Smooth muscle cell (in vitro differentiated cells): ENCODE measurements at regions not wholly inside any gene's neighbourhood (a gene's known extent, or its start where the extent isn't known, plus 50 kb on each side); places are given as distances from the start of the nearest gene placed in this dataset.
"Not testable (repeated sequence)": the region's sequence is repeated elsewhere in the genome, so short reads cannot be mapped to it uniquely, and the experiment has no call there.

Experiments used
- DNase-seq: peaks from one replicate; lab custom pipeline; 2025; ENCODE audit not compliant: unreplicated experiment; lab: John Stamatoyannopoulos, UW
- H2AFZ ChIP-seq: fragments of 200-600 bp; sonication (generic); 2 replicates; pipeline ENCODE4 v1.6.0; 2016; ENCODE audit warnings: antibody characterized with exemption, low read depth, mild to moderate bottlenecking
- H3F3A ChIP-seq: fragments of 200-600 bp; sonication (generic); 2 replicates; pipeline ENCODE4 v1.6.0; 2017; ENCODE audit warnings: antibody characterized with exemption, low read depth
- H3K27ac ChIP-seq: fragments of 200-600 bp; sonication (generic); 2 replicates; pipeline ENCODE4 v1.5.1; 2016; ENCODE audit warnings: low read depth, mild to moderate bottlenecking
- H3K27me3 ChIP-seq: fragments of 200-600 bp; sonication (generic); 2 replicates; pipeline ENCODE4 v1.6.1; 2016; ENCODE audit warnings: low read depth, mild to moderate bottlenecking
- H3K36me3 ChIP-seq: fragments of 200-600 bp; sonication (generic); 2 replicates; pipeline ENCODE4 v1.5.1; 2016; ENCODE audit warnings: low read depth
- H3K4me1 ChIP-seq: fragments of 200-600 bp; sonication (generic); 2 replicates; pipeline ENCODE4 v1.5.1; 2016; ENCODE audit warnings: low read depth
- H3K4me2 ChIP-seq: fragments of 200-600 bp; sonication (generic); 2 replicates; pipeline ENCODE4 v1.6.0; 2016; ENCODE audit warnings: mild to moderate bottlenecking
- H3K4me3 ChIP-seq: fragments of 200-600 bp; sonication (generic); 2 replicates; pipeline ENCODE4 v1.5.1; 2016; ENCODE audit warnings: mild to moderate bottlenecking
- H3K79me2 ChIP-seq: fragments of 200-600 bp; sonication (generic); 2 replicates; pipeline ENCODE4 v1.6.0; 2016; ENCODE audit warnings: low read depth, mild to moderate bottlenecking
- H3K9ac ChIP-seq: fragments of 200-600 bp; sonication (generic); 2 replicates; pipeline ENCODE4 v1.6.0; 2016; ENCODE audit warnings: low read depth
- H3K9me3 ChIP-seq: fragments of 200-600 bp; sonication (generic); replicated peaks from 2 replicates; pipeline ENCODE4 v1.5.1; 2016; ENCODE audit warnings: low read depth
- H4K20me1 ChIP-seq: fragments of 200-600 bp; sonication (generic); 2 replicates; pipeline ENCODE4 v1.6.0; 2016; ENCODE audit warnings: low read depth
- WGBS: methylation state at CpG from one replicate; pipeline ENCODE4 v1.1.7; 2016; ENCODE audit warnings: low lambda C conversion rate; 5-methylcytosine and 5-hydroxymethylcytosine counted together
- TF ChIP-seq, protein P1 (sequence below): fragments of 200-600 bp; sonication (generic); IDR thresholded peaks from 2 replicates; pipeline ENCODE4 v1.5.1; 2017; ENCODE audit warnings: borderline replicate concordance, mild to moderate bottlenecking, antibody characterized with exemption; ENCODE audit not compliant: insufficient read depth, poor library complexity, severe bottlenecking

DNA sequence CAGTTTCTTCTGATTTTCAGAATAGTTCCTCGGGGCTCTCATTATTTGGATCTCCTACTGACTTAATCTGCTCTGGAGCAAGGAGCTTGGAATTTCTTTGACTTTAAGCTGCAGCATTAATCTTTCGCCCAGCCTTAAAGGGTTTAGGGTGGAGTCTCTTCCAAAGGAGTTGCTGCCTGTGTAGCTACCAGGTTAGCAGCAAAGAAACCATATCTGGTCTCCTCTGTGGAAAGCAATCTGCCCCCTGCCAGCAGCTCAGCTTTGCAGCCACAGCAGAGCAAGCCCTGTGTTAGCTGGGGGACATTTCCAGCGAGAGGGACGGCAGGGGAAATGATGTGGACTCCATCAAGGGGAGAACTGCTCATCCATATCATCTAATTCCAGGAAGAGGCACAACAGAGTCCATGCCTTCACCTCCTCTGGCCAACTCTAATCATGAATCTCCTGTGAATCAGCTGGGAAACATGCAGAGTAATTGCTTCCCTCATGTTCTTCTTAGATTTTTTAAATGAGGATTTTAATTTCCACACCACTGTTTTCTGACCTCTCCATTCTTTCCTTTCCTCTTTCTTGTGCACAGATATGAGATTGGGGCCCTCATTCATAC, 827.6 kb upstream of the CA10 start:
- TF ChIP-seq, protein P1, sequence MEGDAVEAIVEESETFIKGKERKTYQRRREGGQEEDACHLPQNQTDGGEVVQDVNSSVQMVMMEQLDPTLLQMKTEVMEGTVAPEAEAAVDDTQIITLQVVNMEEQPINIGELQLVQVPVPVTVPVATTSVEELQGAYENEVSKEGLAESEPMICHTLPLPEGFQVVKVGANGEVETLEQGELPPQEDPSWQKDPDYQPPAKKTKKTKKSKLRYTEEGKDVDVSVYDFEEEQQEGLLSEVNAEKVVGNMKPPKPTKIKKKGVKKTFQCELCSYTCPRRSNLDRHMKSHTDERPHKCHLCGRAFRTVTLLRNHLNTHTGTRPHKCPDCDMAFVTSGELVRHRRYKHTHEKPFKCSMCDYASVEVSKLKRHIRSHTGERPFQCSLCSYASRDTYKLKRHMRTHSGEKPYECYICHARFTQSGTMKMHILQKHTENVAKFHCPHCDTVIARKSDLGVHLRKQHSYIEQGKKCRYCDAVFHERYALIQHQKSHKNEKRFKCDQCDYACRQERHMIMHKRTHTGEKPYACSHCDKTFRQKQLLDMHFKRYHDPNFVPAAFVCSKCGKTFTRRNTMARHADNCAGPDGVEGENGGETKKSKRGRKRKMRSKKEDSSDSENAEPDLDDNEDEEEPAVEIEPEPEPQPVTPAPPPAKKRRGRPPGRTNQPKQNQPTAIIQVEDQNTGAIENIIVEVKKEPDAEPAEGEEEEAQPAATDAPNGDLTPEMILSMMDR: no peak
- Histone ChIP-seq H3K27ac (no peak overlapping the region), H3K9me3 (no peaks in the 10 kb centered on the region), H3K4me1 (no peaks in the 10 kb centered on the region), H3K4me2 (no peak overlapping the region), H4K20me1 (no peaks in the 10 kb centered on the region), H3K27me3 (no peaks in the 10 kb centered on the region), H3K36me3 (no peaks in the 10 kb centered on the region), H2AFZ (no peak overlapping the region), H3K79me2 (no peaks in the 10 kb centered on the region), H3F3A (no peaks in the 10 kb centered on the region), H3K4me3 (no peak overlapping the region), H3K9ac (no peak overlapping the region)
- 72% methylated on average over 4 of the region's 4 CpGs for WGBS
- DNase-seq: no peak

DNA sequence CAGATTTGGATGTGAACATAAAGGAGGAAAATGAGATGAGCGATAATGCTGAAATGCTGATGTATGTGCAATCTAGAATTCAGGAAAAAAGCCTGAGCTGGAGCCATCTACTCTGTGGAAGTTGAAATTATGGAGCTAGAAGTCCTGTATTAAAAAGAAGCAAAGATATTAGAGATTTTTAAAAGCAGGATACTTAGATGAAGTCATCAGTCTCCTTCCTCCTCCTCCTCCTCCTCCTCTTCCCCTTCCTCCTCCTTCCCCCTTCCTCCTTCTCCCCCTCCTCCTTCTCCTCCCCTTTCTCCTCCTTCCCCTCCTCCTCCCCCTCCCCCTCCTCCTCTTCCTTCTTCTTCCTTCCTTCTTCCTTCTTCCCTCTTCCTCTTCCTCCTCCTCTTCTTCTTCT, 823.8 kb upstream of the CA10 start:
- no peak overlapping the region for H3K4me3 ChIP-seq
- no peaks in the 10 kb centered on the region for H3K4me1 ChIP-seq
- no peak overlapping the region for H3K27ac ChIP-seq
- DNase-seq: no peak
- no peaks in the 10 kb centered on the region for H3F3A ChIP-seq
- TF ChIP-seq, protein P1: no peak
- H4K20me1 ChIP-seq: no peaks in the 10 kb centered on the region
- H3K9ac ChIP-seq: no peak overlapping the region
- 100% methylated on average over 1 of the region's 1 CpG for WGBS
- H3K27me3 ChIP-seq: no peaks in the 10 kb centered on the region
- H3K9me3 ChIP-seq: no peaks in the 10 kb centered on the region
- H3K4me2 ChIP-seq: no peak overlapping the region
- no peak overlapping the region for H2AFZ ChIP-seq
- H3K36me3 ChIP-seq: no peaks in the 10 kb centered on the region
- no peaks in the 10 kb centered on the region for H3K79me2 ChIP-seq

DNA sequence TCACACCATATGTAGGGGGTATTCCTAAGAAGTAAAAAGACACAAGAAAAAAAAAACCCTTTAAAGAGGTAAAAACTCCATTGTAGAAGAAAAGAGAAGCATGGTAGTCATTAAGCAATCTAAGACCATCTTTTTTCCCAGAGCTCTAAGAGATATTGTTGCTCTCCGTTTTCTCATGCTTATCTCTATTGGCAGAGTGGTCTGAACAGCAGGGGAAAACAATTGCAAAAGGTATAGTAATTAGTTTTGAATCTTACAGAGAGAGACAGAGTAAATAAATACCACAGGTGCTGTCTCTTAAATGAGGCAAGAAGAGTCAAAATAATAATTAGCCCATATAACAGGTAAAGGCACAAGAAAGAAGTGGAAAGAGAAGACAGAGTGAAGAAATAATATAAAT, 821.4 kb upstream of the CA10 start:
- no peak overlapping the region for H3K27ac ChIP-seq
- H3F3A ChIP-seq: no peaks in the 10 kb centered on the region
- H2AFZ ChIP-seq: no peak overlapping the region
- H3K9ac ChIP-seq: no peak overlapping the region
- no peaks in the 10 kb centered on the region for H4K20me1 ChIP-seq
- H3K4me1 ChIP-seq: no peaks in the 10 kb centered on the region
- H3K27me3 ChIP-seq: no peaks in the 10 kb centered on the region
- H3K36me3 ChIP-seq: no peaks in the 10 kb centered on the region
- H3K4me3 ChIP-seq: no peak overlapping the region
- H3K79me2 ChIP-seq: no peaks in the 10 kb centered on the region
- no peaks in the 10 kb centered on the region for H3K9me3 ChIP-seq
- 54% methylated on average over 1 of the region's 1 CpG for WGBS
- H3K4me2 ChIP-seq: no peak overlapping the region
- TF ChIP-seq, protein P1: no peak
- DNase-seq: no peak

DNA sequence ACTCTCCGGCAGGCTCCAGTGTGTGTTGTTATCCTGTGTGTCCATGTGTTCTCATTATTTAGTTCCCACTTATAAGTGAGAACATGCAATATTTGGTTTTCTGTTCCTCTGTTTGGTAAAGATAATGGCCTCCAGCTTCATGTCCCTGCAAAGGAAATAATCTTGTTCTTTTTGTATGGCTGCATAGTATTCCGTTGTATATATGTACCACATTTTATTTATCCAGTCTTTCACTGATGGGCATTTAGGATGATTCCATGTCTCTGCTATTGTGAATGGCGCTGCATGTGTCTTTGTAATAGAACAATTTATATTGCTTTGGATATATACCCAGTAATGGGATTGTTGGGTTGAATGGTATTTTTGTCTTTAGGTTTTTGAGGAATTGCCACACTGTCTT, 807.3 kb upstream of the CA10 start:
- no peak overlapping the region for H3K4me3 ChIP-seq
- TF ChIP-seq, protein P1: no peak
- no peaks in the 10 kb centered on the region for H3F3A ChIP-seq
- 89% methylated on average over 3 of the region's 3 CpGs for WGBS
- no peaks in the 10 kb centered on the region for H3K79me2 ChIP-seq
- no peaks in the 10 kb centered on the region for H3K36me3 ChIP-seq
- H3K27me3 ChIP-seq: no peaks in the 10 kb centered on the region
- no peaks in the 10 kb centered on the region for H3K9me3 ChIP-seq
- no peak overlapping the region for H3K9ac ChIP-seq
- no peak overlapping the region for H3K27ac ChIP-seq
- no peak for DNase-seq
- H3K4me1 ChIP-seq: no peaks in the 10 kb centered on the region
- H3K4me2 ChIP-seq: no peak overlapping the region
- H2AFZ ChIP-seq: no peak overlapping the region
- H4K20me1 ChIP-seq: no peaks in the 10 kb centered on the region

DNA sequence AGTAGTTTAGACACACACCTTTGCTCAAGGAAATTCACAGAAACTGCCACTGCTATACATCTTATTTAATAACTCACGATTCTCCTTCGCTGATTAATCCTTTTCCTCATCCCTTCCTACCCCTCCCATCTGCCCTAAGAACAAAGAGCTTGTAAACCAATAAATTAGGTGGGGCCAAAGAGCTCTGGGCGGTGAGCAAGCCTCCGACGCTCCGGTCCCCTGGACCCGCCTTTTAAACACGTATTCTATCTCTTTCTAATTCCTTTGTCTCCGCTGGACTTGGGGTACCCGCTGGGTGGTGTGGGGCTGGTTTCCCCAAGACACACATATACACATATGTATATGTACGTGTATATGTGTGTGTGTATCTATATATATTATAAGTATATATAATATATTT, 803.2 kb upstream of the CA10 start:
- not testable (repeated sequence) for H3K36me3 ChIP-seq, H3K4me1 ChIP-seq
- WGBS: 82% methylated on average over 11 of the region's 11 CpGs

More for the DNA sequence above, 803.2 kb upstream of the CA10 start:
- not testable (repeated sequence) for H3K4me3 ChIP-seq, H3K79me2 ChIP-seq, H2AFZ ChIP-seq, H3K9me3 ChIP-seq, DNase-seq, H3K4me2 ChIP-seq, H3K9ac ChIP-seq, H3K27me3 ChIP-seq, H4K20me1 ChIP-seq, H3K27ac ChIP-seq, H3F3A ChIP-seq
